Stomach (tissue), 8 donors: ENCODE measurements at regions not wholly inside any gene's neighbourhood (a gene's known extent, or its start where the extent isn't known, plus 50 kb on each side); places are given as distances from the start of the nearest gene placed in this dataset.

ENCODE experiments used
- DNase-seq, 2 donors: peaks; one replicate each; pipeline versions ENCODE4 v3.0.0 to v3.0.0-alpha.2; 2013 to 2019
- H3K27ac ChIP-seq, 5 donors: fragments of 200-600 bp in 4 of 5; sonication (generic) in 4 of 5; one replicate each; pipeline ENCODE4 v1.5.1; 2013 to 2019; ENCODE audit warnings: mild to moderate bottlenecking in 1 of 5, moderate library complexity in 1 of 5
- H3K27me3 ChIP-seq, 3 donors: fragments of 200-600 bp; sonication (generic); one replicate each; pipeline ENCODE4 v1.5.1; 2017 to 2019; ENCODE audit warnings: mixed run types in 1 of 3
- H3K36me3 ChIP-seq, 4 donors: fragments of 200-600 bp; sonication (generic); 1 replicate in 3 of 4; 2 replicates in 1 of 4; pipeline ENCODE4 v1.5.1; 2016 to 2019
- H3K4me1 ChIP-seq, 4 donors: fragments of 200-600 bp; sonication (generic); one replicate each; pipeline ENCODE4 v1.5.1; 2016 to 2019
- H3K4me3 ChIP-seq, 4 donors: fragments of 200-600 bp; sonication (generic) in 3 of 4; one replicate each; pipeline ENCODE4 v1.5.1; 2016 to 2019; ENCODE audit warnings: mild to moderate bottlenecking in 1 of 4
- H3K9me3 ChIP-seq, 4 donors: fragments of 200-600 bp; sonication (generic); one replicate each; pipeline ENCODE4 v1.5.1; 2016 to 2019
- EP300 ChIP-seq: sonication (generic); formaldehyde crosslinking; IDR thresholded peaks from one replicate; pipeline ENCODE4 v1.6.1; 2017; ENCODE audit warnings: antibody characterized with exemption
- POLR2A ChIP-seq, 4 donors: fragments of 450-650 bp; IDR thresholded peaks; one replicate each; pipeline ENCODE4 v1.6.1; 2016; ENCODE audit warnings: antibody characterized with exemption in 4 of 4, control low read depth in 2 of 4, mild to moderate bottlenecking in 1 of 4, moderate library complexity in 1 of 4
- POLR2AphosphoS5 ChIP-seq, 3 donors: sonication (generic); formaldehyde crosslinking; IDR thresholded peaks; one replicate each; pipeline ENCODE4 v1.6.1; 2016; ENCODE audit warnings: antibody characterized with exemption in 3 of 3
- WGBS, 5 donors: extraction: QIAGEN DNeasy Blood & Tissue Kit in 3 of 5; methylation state at CpG; one replicate each; pipeline versions ENCODE4 v1.1.5 to v1.1.7; 2013 to 2018; 5-methylcytosine and 5-hydroxymethylcytosine counted together
- intact Hi-C: fragments of 100-400 bp; cut with DNase I; formaldehyde crosslinking; loops from one replicate; pipeline ENCODE4 v1.15.1; 2023; ENCODE audit warnings: low total_unique reads
- TF ChIP-seq, protein P1 (sequence below), 7 experiments: fragments of 450-650 bp in 4 of 7; fragments of 200-600 bp in 3 of 7; sonication (generic) in 3 of 7; IDR thresholded peaks; one replicate each; pipeline ENCODE4 v1.5.1; 2016 to 2019; ENCODE audit warnings: antibody characterized with exemption in 7 of 7, control low read depth in 2 of 7, mild to moderate bottlenecking in 1 of 7
- donor health status: healthy with polysubstance abuse.
- donor health status: Bipolar disorder and iron deficiency.
- donor health status: healthy.

DNA sequence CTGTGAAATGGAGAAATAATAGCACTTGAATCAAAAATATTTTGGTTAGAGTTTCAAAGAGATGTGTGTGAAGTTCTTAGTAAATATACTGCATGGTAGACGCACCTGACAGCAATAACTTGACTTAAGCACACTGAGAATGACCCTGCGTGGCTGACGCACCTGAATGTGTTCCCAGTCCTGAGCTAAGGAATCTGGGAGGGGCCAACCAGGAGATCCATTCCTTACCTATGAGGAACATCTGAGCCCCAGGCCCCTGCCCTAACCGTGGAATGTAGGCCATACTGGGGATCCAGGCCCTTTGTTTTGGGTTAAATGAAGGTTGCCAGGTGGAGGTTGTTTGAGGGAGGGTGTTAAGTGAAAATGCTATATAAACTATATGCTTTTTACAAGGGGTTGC, 284.4 kb downstream of the RBM43 start:
- H3K27ac ChIP-seq = no peak overlapping the region
- no peak for DNase-seq
- no peak for TF ChIP-seq POLR2AphosphoS5 (IDR thresholded peaks at IDR 0.05)
- no peak for TF ChIP-seq POLR2A (IDR thresholded peaks at IDR 0.05)
- TF ChIP-seq, protein P1, sequence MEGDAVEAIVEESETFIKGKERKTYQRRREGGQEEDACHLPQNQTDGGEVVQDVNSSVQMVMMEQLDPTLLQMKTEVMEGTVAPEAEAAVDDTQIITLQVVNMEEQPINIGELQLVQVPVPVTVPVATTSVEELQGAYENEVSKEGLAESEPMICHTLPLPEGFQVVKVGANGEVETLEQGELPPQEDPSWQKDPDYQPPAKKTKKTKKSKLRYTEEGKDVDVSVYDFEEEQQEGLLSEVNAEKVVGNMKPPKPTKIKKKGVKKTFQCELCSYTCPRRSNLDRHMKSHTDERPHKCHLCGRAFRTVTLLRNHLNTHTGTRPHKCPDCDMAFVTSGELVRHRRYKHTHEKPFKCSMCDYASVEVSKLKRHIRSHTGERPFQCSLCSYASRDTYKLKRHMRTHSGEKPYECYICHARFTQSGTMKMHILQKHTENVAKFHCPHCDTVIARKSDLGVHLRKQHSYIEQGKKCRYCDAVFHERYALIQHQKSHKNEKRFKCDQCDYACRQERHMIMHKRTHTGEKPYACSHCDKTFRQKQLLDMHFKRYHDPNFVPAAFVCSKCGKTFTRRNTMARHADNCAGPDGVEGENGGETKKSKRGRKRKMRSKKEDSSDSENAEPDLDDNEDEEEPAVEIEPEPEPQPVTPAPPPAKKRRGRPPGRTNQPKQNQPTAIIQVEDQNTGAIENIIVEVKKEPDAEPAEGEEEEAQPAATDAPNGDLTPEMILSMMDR (IDR thresholded peaks at IDR 0.05) = no peak
- no peak for TF ChIP-seq EP300
- H3K36me3 ChIP-seq = no peaks in the 10 kb centered on the region
- H3K4me3 ChIP-seq = no peak overlapping the region
- intact Hi-C loops = no loop called here
- no peaks in the 10 kb centered on the region for H3K27me3 ChIP-seq
- 74 to 89% (median 84%) methylated on average over 4 of the region's 4 CpGs for WGBS, 5 donors
- peaks cover 0 to 9% (median 0%) of the 10 kb centered on the region in 4 donors for H3K4me1 ChIP-seq
- no peaks in the 10 kb centered on the region for H3K9me3 ChIP-seq

DNA sequence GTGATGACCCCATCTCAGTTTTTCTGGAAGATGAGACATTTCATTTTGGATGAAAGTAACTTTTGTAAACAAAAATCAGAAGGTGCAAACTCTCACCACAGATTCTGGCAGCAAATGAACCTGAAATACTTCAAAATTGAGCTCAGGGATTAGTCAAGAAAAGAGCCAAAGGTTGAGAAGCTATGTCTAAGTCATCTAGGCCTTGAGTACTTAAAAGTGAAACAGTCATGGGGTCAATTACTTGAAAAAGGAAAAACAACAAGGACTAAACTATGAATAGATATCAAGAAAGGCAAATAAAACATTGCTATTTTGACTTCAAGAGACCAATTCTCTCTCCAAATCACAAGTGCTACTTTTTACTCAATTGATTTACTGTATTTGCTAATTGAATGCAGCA, 285.1 kb downstream of the RBM43 start:
- no peak overlapping the region for H3K4me3 ChIP-seq
- no peak for DNase-seq
- peaks cover 0 to 3% (median 0%) of the 10 kb centered on the region in 4 donors for H3K4me1 ChIP-seq
- intact Hi-C loops = no loop called here
- no peaks in the 10 kb centered on the region for H3K27me3 ChIP-seq
- no peak for TF ChIP-seq POLR2A (IDR thresholded peaks at IDR 0.05)
- TF ChIP-seq POLR2AphosphoS5 (IDR thresholded peaks at IDR 0.05) = no peak
- no peak for TF ChIP-seq EP300
- TF ChIP-seq, protein P1 (IDR thresholded peaks at IDR 0.05) = no peak
- H3K27ac ChIP-seq = no peak overlapping the region
- H3K9me3 ChIP-seq = no peaks in the 10 kb centered on the region
- no peaks in the 10 kb centered on the region for H3K36me3 ChIP-seq

DNA sequence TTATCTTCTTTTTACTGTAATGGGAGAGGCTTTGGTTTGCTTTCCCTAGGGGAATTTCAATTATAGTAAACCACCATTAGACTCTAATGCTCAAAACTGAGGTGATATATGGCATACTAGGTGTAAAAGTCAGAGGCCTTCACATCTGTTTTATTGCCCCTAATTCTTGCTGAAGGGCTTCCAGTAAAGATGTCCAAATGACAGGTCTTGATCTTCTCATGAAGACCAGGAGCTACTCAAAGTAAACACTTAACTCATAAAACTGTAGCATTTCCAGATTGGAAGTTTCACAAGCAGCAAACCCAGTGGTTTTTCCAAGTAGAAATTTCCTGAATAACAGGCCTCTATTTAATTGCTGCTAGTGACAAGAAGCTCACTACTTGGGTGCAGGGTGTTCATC, 286.8 kb downstream of the RBM43 start:
- no peak overlapping the region for H3K4me3 ChIP-seq
- TF ChIP-seq POLR2A (IDR thresholded peaks at IDR 0.05) (no peak), POLR2AphosphoS5 (IDR thresholded peaks at IDR 0.05) (no peak), EP300 (no peak)
- TF ChIP-seq, protein P1 (IDR thresholded peaks at IDR 0.05) = no peak
- no peaks in the 10 kb centered on the region for H3K4me1 ChIP-seq
- no peaks in the 10 kb centered on the region for H3K27me3 ChIP-seq
- no peak for DNase-seq
- no peak overlapping the region for H3K27ac ChIP-seq
- intact Hi-C loops = no loop called here
- H3K9me3 ChIP-seq = no peaks in the 10 kb centered on the region
- no peaks in the 10 kb centered on the region for H3K36me3 ChIP-seq

DNA sequence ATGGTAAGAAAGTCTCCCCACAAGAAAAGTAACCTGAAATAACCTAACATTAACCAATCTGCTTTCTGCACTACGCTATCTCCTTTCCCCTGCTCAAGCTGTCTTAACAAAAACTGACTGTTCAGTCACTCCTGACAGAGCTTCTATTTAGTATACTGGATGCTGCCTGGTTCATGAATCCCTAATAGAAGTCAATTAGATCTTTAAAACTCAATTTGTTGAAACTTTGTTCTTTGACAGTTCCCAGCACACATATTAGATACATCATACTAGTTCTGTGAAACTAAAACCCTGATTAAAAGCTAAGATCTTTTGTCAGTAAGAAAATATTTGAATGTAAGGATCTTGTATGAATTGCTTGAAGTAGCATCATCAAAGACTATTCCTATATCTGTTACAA, 287.4 kb downstream of the RBM43 start:
- no peaks in the 10 kb centered on the region for H3K27me3 ChIP-seq
- TF ChIP-seq POLR2AphosphoS5 (IDR thresholded peaks at IDR 0.05) = no peak
- TF ChIP-seq, protein P1 (IDR thresholded peaks at IDR 0.05) = no peak
- TF ChIP-seq EP300 = no peak
- TF ChIP-seq POLR2A (IDR thresholded peaks at IDR 0.05) = no peak
- intact Hi-C loops = no loop called here
- 73 to 98% (median 91%) methylated on average over 1 of the region's 1 CpG for WGBS, 5 donors
- H3K27ac ChIP-seq = no peak overlapping the region
- H3K36me3 ChIP-seq = no peaks in the 10 kb centered on the region
- no peak for DNase-seq
- H3K9me3 ChIP-seq = no peaks in the 10 kb centered on the region
- no peak overlapping the region for H3K4me3 ChIP-seq
- H3K4me1 ChIP-seq = no peaks in the 10 kb centered on the region

DNA sequence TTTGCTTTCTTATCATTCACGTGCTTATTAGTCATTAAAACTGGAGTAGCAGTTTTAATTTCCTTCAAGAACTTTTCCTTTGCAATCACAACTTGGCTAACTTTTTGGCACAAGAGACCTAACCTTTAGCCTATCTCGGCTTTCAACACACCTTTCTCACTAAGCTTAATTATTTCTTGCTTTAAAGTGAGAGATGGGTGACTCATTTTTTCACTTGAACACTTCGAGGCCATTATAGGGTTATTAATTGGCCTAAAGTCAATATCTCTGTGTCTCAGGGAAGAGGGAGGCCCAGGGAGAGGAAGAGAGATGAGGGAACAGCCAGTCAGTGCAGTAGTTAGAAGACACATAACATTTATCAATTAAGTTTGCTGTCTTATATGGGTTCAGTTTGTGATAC, 289.8 kb downstream of the RBM43 start:
- intact Hi-C loops = no loop called here
- peak in 1 of 2 donors; percentile 11 for DNase-seq
- no peaks in the 10 kb centered on the region for H3K36me3 ChIP-seq
- TF ChIP-seq POLR2AphosphoS5 (IDR thresholded peaks at IDR 0.05) = no peak
- no peak for TF ChIP-seq POLR2A (IDR thresholded peaks at IDR 0.05)
- TF ChIP-seq, protein P1 (IDR thresholded peaks at IDR 0.05) = no peak
- WGBS, 5 donors = 50 to 60% (median 54%) methylated on average over 3 of the region's 3 CpGs
- no peak overlapping the region for H3K27ac ChIP-seq
- H3K4me3 ChIP-seq = no peak overlapping the region
- no peaks in the 10 kb centered on the region for H3K4me1 ChIP-seq
- H3K27me3 ChIP-seq = no peaks in the 10 kb centered on the region
- H3K9me3 ChIP-seq = no peaks in the 10 kb centered on the region
